ENCODE measurements at regions not wholly inside any gene's neighbourhood (a gene's known extent, or its start where the extent isn't known, plus 50 kb on each side); places are given as distances from the start of the nearest gene placed in this dataset.

GRCh38 chr16:6625606-6626005, 707.0 kb upstream of the RBFOX1 start:
- no peak for TF ChIP-seq CTCF (conservative IDR thresholded peaks at IDR 0.05; ENCODE audit: low read depth, low read length)
- no peak for TF ChIP-seq POLR2A (IDR thresholded peaks at IDR 0.05; ENCODE audit: low read depth, low read length)
- no peak for TF ChIP-seq MXI1 (IDR thresholded peaks at IDR 0.05; ENCODE audit: borderline replicate concordance, low read depth, low read length)
- no peak for TF ChIP-seq RFX5 (IDR thresholded peaks at IDR 0.05; ENCODE audit: low read depth, low read length)
- TF ChIP-seq RAD21 (IDR thresholded peaks at IDR 0.05; ENCODE audit: low read length) = no peak
- no peak for TF ChIP-seq BHLHE40 (IDR thresholded peaks at IDR 0.05; ENCODE audit: low read depth, low read length)
- TF ChIP-seq RCOR1 (IDR thresholded peaks at IDR 0.05; ENCODE audit: insufficient replicate concordance, low read length) = no peak
